GM18505 (cell line): ENCODE measurements at regions not wholly inside any gene's neighbourhood (a gene's known extent, or its start where the extent isn't known, plus 50 kb on each side); places are given as distances from the start of the nearest gene placed in this dataset.
A peak's percentile ranks its signal among the peaks of the same experiment; 100 is the strongest.

ENCODE experiments used
- ATAC-seq: cut with Tn5 transposase; IDR thresholded peaks from one replicate; pipeline ENCODE4 v1.9.1; 2021; ENCODE audit not compliant: unreplicated experiment
- POLR2A ChIP-seq: IDR thresholded peaks from 4 replicates; pipeline ENCODE4 v1.6.1; 2011; ENCODE audit warnings: borderline replicate concordance; ENCODE audit not compliant: insufficient read depth, insufficient read length; ENCODE audit errors: extremely low read depth

GRCh38 chr4:45385306-45385705, 659.0 kb upstream of the GNPDA2 start:
- no peak for TF ChIP-seq POLR2A
- no peak for ATAC-seq

- no peak for ATAC-seq
- no peak for TF ChIP-seq POLR2A
Measured at GRCh38 chr4:45370408-45370807, 644.1 kb upstream of the GNPDA2 start.

GRCh38 chr4:45368832-45369231, 642.5 kb upstream of the GNPDA2 start:
- TF ChIP-seq POLR2A: no peak

GRCh38 chr4:45363931-45364330, 637.6 kb upstream of the GNPDA2 start:
- no peak for TF ChIP-seq POLR2A
- no peak for ATAC-seq

More at GRCh38 chr4:45368832-45369231, 642.5 kb upstream of the GNPDA2 start:
- ATAC-seq: no peak

- ATAC-seq: no peak
Measured at GRCh38 chr4:45358573-45359506, 632.5 kb upstream of the GNPDA2 start.

GRCh38 chr4:45353161-45353560, 626.8 kb upstream of the GNPDA2 start:
- ATAC-seq: no peak
- TF ChIP-seq POLR2A: no peak

More at GRCh38 chr4:45358573-45359506, 632.5 kb upstream of the GNPDA2 start:
- TF ChIP-seq POLR2A: no peak

GRCh38 chr4:45350438-45350837, 624.1 kb upstream of the GNPDA2 start:
- ATAC-seq: peak; percentile 65
- TF ChIP-seq POLR2A: no peak

- no peak for TF ChIP-seq POLR2A
- peak; percentile 13 for ATAC-seq
Measured at GRCh38 chr4:45349859-45350258, 623.5 kb upstream of the GNPDA2 start.

GRCh38 chr4:45346816-45347435, 620.6 kb upstream of the GNPDA2 start:
- no peak for TF ChIP-seq POLR2A
- ATAC-seq: no peak

- no peak for TF ChIP-seq POLR2A
- no peak for ATAC-seq
Measured at GRCh38 chr4:45345558-45345957, 619.2 kb upstream of the GNPDA2 start.

GRCh38 chr4:45331802-45332201, 605.4 kb upstream of the GNPDA2 start:
- ATAC-seq: no peak
- TF ChIP-seq POLR2A: no peak

- no peak for ATAC-seq
- TF ChIP-seq POLR2A: no peak
Measured at GRCh38 chr4:45327544-45327943, 601.2 kb upstream of the GNPDA2 start.

GRCh38 chr4:45324455-45325417, 598.4 kb upstream of the GNPDA2 start:
- ATAC-seq: no peak

More at GRCh38 chr4:45324455-45325417, 598.4 kb upstream of the GNPDA2 start:
- TF ChIP-seq POLR2A: no peak
